Osteocyte (in vitro differentiated cells): ENCODE measurements at regions not wholly inside any gene's neighbourhood (a gene's known extent, or its start where the extent isn't known, plus 50 kb on each side); places are given as distances from the start of the nearest gene placed in this dataset.

ENCODE experiments used
- DNase-seq: peaks from one replicate; pipeline ENCODE4 v3.0.0; 2021; ENCODE audit warnings: mixed read lengths; ENCODE audit not compliant: unreplicated experiment; ENCODE audit errors: extremely low spot score
- H3K27ac Mint-ChIP-seq: one replicate; pipeline ENCODE4 v1.8.0; 2021; ENCODE audit warnings: mild to moderate bottlenecking, mixed read lengths; ENCODE audit not compliant: unreplicated experiment
- H3K27me3 Mint-ChIP-seq: one replicate; pipeline ENCODE4 v1.8.0; 2021; ENCODE audit warnings: mixed read lengths; ENCODE audit not compliant: unreplicated experiment
- H3K36me3 Mint-ChIP-seq: one replicate; pipeline ENCODE4 v1.8.0; 2021; ENCODE audit warnings: mixed read lengths; ENCODE audit not compliant: unreplicated experiment
- H3K4me1 Mint-ChIP-seq: one replicate; pipeline ENCODE4 v1.8.0; 2021; ENCODE audit warnings: mixed read lengths; ENCODE audit not compliant: unreplicated experiment
- H3K4me3 Mint-ChIP-seq: one replicate; pipeline ENCODE4 v1.8.0; 2021; ENCODE audit warnings: mild to moderate bottlenecking, moderate library complexity, mixed read lengths; ENCODE audit not compliant: unreplicated experiment
- H3K9me3 Mint-ChIP-seq: one replicate; pipeline ENCODE4 v1.8.0; 2021; ENCODE audit warnings: mixed read lengths; ENCODE audit not compliant: unreplicated experiment
- CTCF ChIP-seq: fragments of 200-600 bp; sonication (generic); IDR thresholded peaks from 2 replicates; pipeline ENCODE4 v1.5.0; 2021; ENCODE audit warnings: antibody characterized with exemption, mild to moderate bottlenecking, moderate library complexity

GRCh38 chr13:73751290-73751689, 382.9 kb downstream of the KLF12 start:
- TF ChIP-seq CTCF, result no peak
- H3K9me3 Mint-ChIP-seq, result no peaks in the 10 kb centered on the region
- no peak overlapping the region for H3K4me3 Mint-ChIP-seq
- no peak overlapping the region for H3K27ac Mint-ChIP-seq
- peaks cover 3% of the 10 kb centered on the region for H3K4me1 Mint-ChIP-seq
- H3K27me3 Mint-ChIP-seq, result no peaks in the 10 kb centered on the region
- no peak for DNase-seq
- H3K36me3 Mint-ChIP-seq, result peaks cover 23% of the 10 kb centered on the region

- TF ChIP-seq CTCF, result no peak
- Mint-ChIP-seq H3K4me1 (no peaks in the 10 kb centered on the region), H3K27ac (no peak overlapping the region), H3K36me3 (peaks cover 28% of the 10 kb centered on the region), H3K27me3 (no peaks in the 10 kb centered on the region), H3K9me3 (no peaks in the 10 kb centered on the region), H3K4me3 (no peak overlapping the region)
- DNase-seq, result no peak
Measured at GRCh38 chr13:73748404-73748803, 385.8 kb downstream of the KLF12 start.

- no peak overlapping the region for H3K4me3 Mint-ChIP-seq
- H3K4me1 Mint-ChIP-seq, result peaks cover 6% of the 10 kb centered on the region
- no peak for TF ChIP-seq CTCF
- no peak overlapping the region for H3K27ac Mint-ChIP-seq
- DNase-seq, result no peak
- peaks cover 26% of the 10 kb centered on the region for H3K36me3 Mint-ChIP-seq
- no peaks in the 10 kb centered on the region for H3K27me3 Mint-ChIP-seq
- H3K9me3 Mint-ChIP-seq, result no peaks in the 10 kb centered on the region
Measured at GRCh38 chr13:73745190-73745589, 389.0 kb downstream of the KLF12 start.

GRCh38 chr13:73742982-73743381, 391.2 kb downstream of the KLF12 start:
- Mint-ChIP-seq H3K27me3 (no peaks in the 10 kb centered on the region), H3K27ac (no peak overlapping the region), H3K36me3 (peaks cover 13% of the 10 kb centered on the region), H3K4me1 (peaks cover 6% of the 10 kb centered on the region), H3K9me3 (no peaks in the 10 kb centered on the region), H3K4me3 (no peak overlapping the region)
- DNase-seq, result no peak
- no peak for TF ChIP-seq CTCF

- H3K4me3 Mint-ChIP-seq, result no peak overlapping the region
Measured at GRCh38 chr13:73741742-73742141, 392.5 kb downstream of the KLF12 start.

More at GRCh38 chr13:73741742-73742141, 392.5 kb downstream of the KLF12 start:
- Mint-ChIP-seq H3K36me3 (peaks cover 9% of the 10 kb centered on the region), H3K27me3 (no peaks in the 10 kb centered on the region), H3K9me3 (no peaks in the 10 kb centered on the region), H3K4me1 (peaks cover 6% of the 10 kb centered on the region), H3K27ac (no peak overlapping the region)
- TF ChIP-seq CTCF, result no peak
- no peak for DNase-seq
